ENCODE measurements at regions not wholly inside any gene's neighbourhood (a gene's known extent, or its start where the extent isn't known, plus 50 kb on each side); places are given as distances from the start of the nearest gene placed in this dataset.

GRCh38 chr18:39371996-39372395 is 1806.4 kb upstream of the CELF4 start:
- TF ChIP-seq, protein P1, sequence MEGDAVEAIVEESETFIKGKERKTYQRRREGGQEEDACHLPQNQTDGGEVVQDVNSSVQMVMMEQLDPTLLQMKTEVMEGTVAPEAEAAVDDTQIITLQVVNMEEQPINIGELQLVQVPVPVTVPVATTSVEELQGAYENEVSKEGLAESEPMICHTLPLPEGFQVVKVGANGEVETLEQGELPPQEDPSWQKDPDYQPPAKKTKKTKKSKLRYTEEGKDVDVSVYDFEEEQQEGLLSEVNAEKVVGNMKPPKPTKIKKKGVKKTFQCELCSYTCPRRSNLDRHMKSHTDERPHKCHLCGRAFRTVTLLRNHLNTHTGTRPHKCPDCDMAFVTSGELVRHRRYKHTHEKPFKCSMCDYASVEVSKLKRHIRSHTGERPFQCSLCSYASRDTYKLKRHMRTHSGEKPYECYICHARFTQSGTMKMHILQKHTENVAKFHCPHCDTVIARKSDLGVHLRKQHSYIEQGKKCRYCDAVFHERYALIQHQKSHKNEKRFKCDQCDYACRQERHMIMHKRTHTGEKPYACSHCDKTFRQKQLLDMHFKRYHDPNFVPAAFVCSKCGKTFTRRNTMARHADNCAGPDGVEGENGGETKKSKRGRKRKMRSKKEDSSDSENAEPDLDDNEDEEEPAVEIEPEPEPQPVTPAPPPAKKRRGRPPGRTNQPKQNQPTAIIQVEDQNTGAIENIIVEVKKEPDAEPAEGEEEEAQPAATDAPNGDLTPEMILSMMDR (IDR thresholded peaks at IDR 0.05; ENCODE audit: insufficient read depth, low read length, poor library complexity, severe bottlenecking) = no peak
- no peak for TF ChIP-seq EZH2phosphoT487 (conservative IDR thresholded peaks at IDR 0.05; ENCODE audit: low read length)
- H3K9me2 ChIP-seq (replicated peaks; ENCODE audit: insufficient read depth, low read length) = no peaks in the 10 kb centered on the region
- no peaks in the 10 kb centered on the region for H3K27me3 ChIP-seq (ENCODE audit: low read length)
- H3K9me3 ChIP-seq (ENCODE audit: insufficient read depth, low read length) = no peaks in the 10 kb centered on the region
- no peaks in the 10 kb centered on the region for H4K20me1 ChIP-seq (ENCODE audit: low read depth, low read length)
- H2AFZ ChIP-seq (ENCODE audit: low read depth, low read length, severe bottlenecking) = no peak overlapping the region
- no peaks in the 10 kb centered on the region for H3F3A ChIP-seq (ENCODE audit: insufficient read depth)
- no peaks in the 10 kb centered on the region for H3K36me3 ChIP-seq (ENCODE audit: low read length)
- H3K9ac ChIP-seq (ENCODE audit: low read length) = no peak overlapping the region
- H3K4me3 ChIP-seq (ENCODE audit: insufficient read depth, low read length, poor library complexity, severe bottlenecking) = no peak overlapping the region
- H3K79me2 ChIP-seq (ENCODE audit: insufficient read depth, low read length) = no peaks in the 10 kb centered on the region
- no peak overlapping the region for H3K4me2 ChIP-seq (ENCODE audit: low read depth, low read length, poor library complexity, severe bottlenecking)
- no peak overlapping the region for H3K27ac ChIP-seq (ENCODE audit: low read depth, low read length)

DNA sequence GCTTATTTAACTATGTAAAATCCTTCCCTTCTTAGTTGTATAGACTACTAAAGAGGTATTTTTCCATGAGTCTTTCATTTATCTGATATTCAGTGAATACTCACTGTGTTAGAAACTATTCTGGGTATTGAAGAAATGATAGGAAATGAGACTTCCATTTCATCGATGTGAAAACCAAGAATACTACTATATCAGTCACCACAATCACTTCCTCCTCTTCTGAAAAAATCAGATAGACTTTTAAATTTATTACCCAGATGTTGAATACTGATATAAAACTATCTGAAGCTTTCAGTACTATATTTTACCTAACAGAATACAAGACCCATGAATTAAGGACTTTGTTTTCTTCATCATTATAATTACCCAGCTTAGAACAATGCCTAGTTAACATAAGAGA is 1801.1 kb upstream of the CELF4 start:
- H3K4me2 ChIP-seq (ENCODE audit: low read depth, low read length, poor library complexity, severe bottlenecking) = no peak overlapping the region
- no peak overlapping the region for H3K4me3 ChIP-seq (ENCODE audit: insufficient read depth, low read length, poor library complexity, severe bottlenecking)
- no peak for TF ChIP-seq EZH2phosphoT487 (conservative IDR thresholded peaks at IDR 0.05; ENCODE audit: low read length)
- TF ChIP-seq, protein P1 (IDR thresholded peaks at IDR 0.05; ENCODE audit: insufficient read depth, low read length, poor library complexity, severe bottlenecking) = no peak
- H3K36me3 ChIP-seq (ENCODE audit: low read length) = no peaks in the 10 kb centered on the region
- no peaks in the 10 kb centered on the region for H3K9me2 ChIP-seq (replicated peaks; ENCODE audit: insufficient read depth, low read length)
- no peaks in the 10 kb centered on the region for H3F3A ChIP-seq (ENCODE audit: insufficient read depth)
- H3K9me3 ChIP-seq (ENCODE audit: insufficient read depth, low read length) = 0 out of 2 replicates have a peak, but pooled peaks cover 7% of the 10 kb centered on the region
- H3K27ac ChIP-seq (ENCODE audit: low read depth, low read length) = no peak overlapping the region
- no peak overlapping the region for H2AFZ ChIP-seq (ENCODE audit: low read depth, low read length, severe bottlenecking)
- H3K27me3 ChIP-seq (ENCODE audit: low read length) = no peaks in the 10 kb centered on the region
- H3K79me2 ChIP-seq (ENCODE audit: insufficient read depth, low read length) = no peaks in the 10 kb centered on the region
- H3K9ac ChIP-seq (ENCODE audit: low read length) = no peak overlapping the region
- no peaks in the 10 kb centered on the region for H4K20me1 ChIP-seq (ENCODE audit: low read depth, low read length)

GRCh38 chr18:39365836-39366485 is 1800.4 kb upstream of the CELF4 start:
- no peak overlapping the region for H3K4me2 ChIP-seq (ENCODE audit: low read depth, low read length, poor library complexity, severe bottlenecking)

More at GRCh38 chr18:39365836-39366485, 1800.4 kb upstream of the CELF4 start:
- Histone ChIP-seq H3K79me2 (ENCODE audit: insufficient read depth, low read length) (no peaks in the 10 kb centered on the region), H3K27ac (ENCODE audit: low read depth, low read length) (no peak overlapping the region), H3K9me2 (replicated peaks; ENCODE audit: insufficient read depth, low read length) (no peaks in the 10 kb centered on the region), H2AFZ (ENCODE audit: low read depth, low read length, severe bottlenecking) (no peak overlapping the region), H3K27me3 (ENCODE audit: low read length) (no peaks in the 10 kb centered on the region), H3K9me3 (ENCODE audit: insufficient read depth, low read length) (0 out of 2 replicates have a peak, but pooled peaks cover 7% of the 10 kb centered on the region), H3K36me3 (ENCODE audit: low read length) (no peaks in the 10 kb centered on the region), H3K4me3 (ENCODE audit: insufficient read depth, low read length, poor library complexity, severe bottlenecking) (no peak overlapping the region), H3F3A (ENCODE audit: insufficient read depth) (no peaks in the 10 kb centered on the region), H3K9ac (ENCODE audit: low read length) (no peak overlapping the region), H4K20me1 (ENCODE audit: low read depth, low read length) (no peaks in the 10 kb centered on the region)
- no peak for TF ChIP-seq EZH2phosphoT487 (conservative IDR thresholded peaks at IDR 0.05; ENCODE audit: low read length)
- TF ChIP-seq, protein P1 (IDR thresholded peaks at IDR 0.05; ENCODE audit: insufficient read depth, low read length, poor library complexity, severe bottlenecking) = no peak

Measured in SU-DHL-6 (cell line).